IMR-90 (cell line): ENCODE measurements at regions not wholly inside any gene's neighbourhood (a gene's known extent, or its start where the extent isn't known, plus 50 kb on each side); places are given as distances from the start of the nearest gene placed in this dataset.

Experiments used
- BHLHE40 ChIP-seq: fragments of 150-350 bp; IDR thresholded peaks from 2 replicates; pipeline ENCODE4 v1.6.1; 2016; ENCODE audit warnings: mild to moderate bottlenecking, low read depth, low read length
- CHD1 ChIP-seq: IDR thresholded peaks from 2 replicates; pipeline ENCODE4 v1.6.1; 2012; ENCODE audit warnings: low read depth, low read length, improper control_type of control experiment
- CTCF ChIP-seq: conservative IDR thresholded peaks from 2 replicates; pipeline ENCODE4 v1.5.1; 2012; ENCODE audit warnings: mild to moderate bottlenecking, low read depth, low read length, improper control_type of control experiment
- FOS ChIP-seq: fragments of 150-350 bp; IDR thresholded peaks from 2 replicates; pipeline ENCODE4 v1.6.1; 2016; ENCODE audit warnings: low read depth, low read length
- MAZ ChIP-seq: IDR thresholded peaks from 2 replicates; pipeline ENCODE4 v1.6.1; 2012; ENCODE audit warnings: low read depth, mild to moderate bottlenecking, low read length, improper control_type of control experiment, moderate library complexity, borderline replicate concordance
- MXI1 ChIP-seq: IDR thresholded peaks from 2 replicates; pipeline ENCODE4 v1.6.1; 2012; ENCODE audit warnings: low read depth, mild to moderate bottlenecking, low read length, moderate library complexity, borderline replicate concordance
- NFE2L2 ChIP-seq: fragments of 150-350 bp; IDR thresholded peaks from 2 replicates; pipeline ENCODE4 v1.6.1; 2016; ENCODE audit warnings: low read depth, mild to moderate bottlenecking, low read length
- POLR2A ChIP-seq: IDR thresholded peaks from 2 replicates; pipeline ENCODE4 v1.6.1; 2012; ENCODE audit warnings: mild to moderate bottlenecking, low read depth, low read length
- RAD21 ChIP-seq: IDR thresholded peaks from 2 replicates; pipeline ENCODE4 v1.6.1; 2012; ENCODE audit warnings: low read length, improper control_type of control experiment
- RFX5 ChIP-seq: IDR thresholded peaks from 2 replicates; pipeline ENCODE4 v1.8.0; 2012; ENCODE audit warnings: low read depth, mild to moderate bottlenecking, low read length, moderate library complexity
- SMC3 ChIP-seq: fragments of 150-350 bp; IDR thresholded peaks from 2 replicates; pipeline ENCODE4 v1.6.1; 2016; ENCODE audit warnings: low read depth, mild to moderate bottlenecking, antibody characterized with exemption, low read length, moderate library complexity
- TF ChIP-seq, protein P1 (sequence below): fragments of 150-350 bp; IDR thresholded peaks from 2 replicates; pipeline ENCODE4 v1.6.1; 2016; ENCODE audit warnings: low read depth, mild to moderate bottlenecking, low read length, moderate library complexity, borderline replicate concordance

DNA sequence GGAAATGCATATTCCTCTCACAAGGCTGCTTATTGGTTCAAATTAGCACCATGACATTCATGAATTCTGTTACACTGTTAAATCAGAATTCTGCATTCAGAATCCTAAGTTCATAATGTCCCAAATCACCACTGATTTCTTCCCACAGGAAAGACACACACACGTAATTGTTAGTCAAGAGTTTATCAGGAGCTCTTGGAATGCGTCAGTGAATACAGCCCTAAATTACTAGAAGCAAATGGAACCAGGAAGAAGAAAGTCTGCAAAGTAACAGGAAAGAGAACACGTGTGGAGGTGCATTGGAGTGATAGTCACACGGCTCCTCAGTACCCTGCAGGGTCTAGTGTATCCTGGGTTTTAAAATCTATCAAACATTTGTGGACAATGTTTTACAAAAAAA, 110.2 kb downstream of the ANXA2R start:
- TF ChIP-seq RAD21 (no peak), POLR2A (no peak), MXI1 (no peak), CTCF (no peak), CHD1 (no peak), SMC3 (no peak), NFE2L2 (no peak), MAZ (no peak), FOS (no peak), RFX5 (no peak), BHLHE40 (no peak)
- TF ChIP-seq, protein P1, sequence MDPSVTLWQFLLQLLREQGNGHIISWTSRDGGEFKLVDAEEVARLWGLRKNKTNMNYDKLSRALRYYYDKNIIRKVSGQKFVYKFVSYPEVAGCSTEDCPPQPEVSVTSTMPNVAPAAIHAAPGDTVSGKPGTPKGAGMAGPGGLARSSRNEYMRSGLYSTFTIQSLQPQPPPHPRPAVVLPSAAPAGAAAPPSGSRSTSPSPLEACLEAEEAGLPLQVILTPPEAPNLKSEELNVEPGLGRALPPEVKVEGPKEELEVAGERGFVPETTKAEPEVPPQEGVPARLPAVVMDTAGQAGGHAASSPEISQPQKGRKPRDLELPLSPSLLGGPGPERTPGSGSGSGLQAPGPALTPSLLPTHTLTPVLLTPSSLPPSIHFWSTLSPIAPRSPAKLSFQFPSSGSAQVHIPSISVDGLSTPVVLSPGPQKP, result no peak
